LNCAP (cell line): ENCODE measurements at regions not wholly inside any gene's neighbourhood (a gene's known extent, or its start where the extent isn't known, plus 50 kb on each side); places are given as distances from the start of the nearest gene placed in this dataset.

Experiments
- CTCF ChIP-seq: fragments of 450-650 bp; IDR thresholded peaks from 2 replicates; pipeline ENCODE4 v1.5.1; 2017; ENCODE audit warnings: mild to moderate bottlenecking

- TF ChIP-seq CTCF: no peak
Observed at GRCh38 chr12:24639641-24640040, 309.3 kb downstream of the BCAT1 start.

- no peak for TF ChIP-seq CTCF
Observed at GRCh38 chr12:24632466-24632865, 316.4 kb downstream of the BCAT1 start.

GRCh38 chr12:24631676-24632426, 317.1 kb downstream of the BCAT1 start:
- no peak for TF ChIP-seq CTCF

- no peak for TF ChIP-seq CTCF
Observed at GRCh38 chr12:24630856-24631255, 318.0 kb downstream of the BCAT1 start.

- TF ChIP-seq CTCF: no peak
Observed at GRCh38 chr12:24630446-24630845, 318.5 kb downstream of the BCAT1 start.

- no peak for TF ChIP-seq CTCF
Observed at GRCh38 chr12:24625103-24625502, 323.8 kb downstream of the BCAT1 start.

- no peak for TF ChIP-seq CTCF
Observed at GRCh38 chr12:24617471-24617870, 331.4 kb downstream of the BCAT1 start.

GRCh38 chr12:24615967-24616411, 332.9 kb downstream of the BCAT1 start:
- TF ChIP-seq CTCF: no peak
